Osteoblast (primary cell): ENCODE measurements at regions not wholly inside any gene's neighbourhood (a gene's known extent, or its start where the extent isn't known, plus 50 kb on each side); places are given as distances from the start of the nearest gene placed in this dataset.
A peak's percentile ranks its signal among the peaks of the same experiment; 100 is the strongest.

ENCODE experiments used
- DNase-seq: peaks from one replicate; pipeline ENCODE4 v3.0.0; 2011; ENCODE audit warnings: low spot score, mixed read lengths; ENCODE audit not compliant: insufficient read length; ENCODE audit errors: missing footprints
- H2AFZ ChIP-seq: 2 replicates; pipeline ENCODE4 v1.6.0; 2011; ENCODE audit warnings: mild to moderate bottlenecking, low read length
- H3K27ac ChIP-seq: 2 replicates; pipeline ENCODE4 v1.5.1; 2011; ENCODE audit warnings: mild to moderate bottlenecking, low read depth, low read length, moderate library complexity
- H3K27me3 ChIP-seq: 2 replicates; pipeline ENCODE4 v1.6.0; 2012; ENCODE audit warnings: mild to moderate bottlenecking, control low read depth, inconsistent platforms, low read length, moderate library complexity; ENCODE audit not compliant: insufficient read depth
- H3K36me3 ChIP-seq: 2 replicates; pipeline ENCODE4 v1.5.1; 2011; ENCODE audit warnings: mild to moderate bottlenecking, low read length, control low read depth, moderate library complexity; ENCODE audit not compliant: insufficient read depth
- H3K4me1 ChIP-seq: 2 replicates; pipeline ENCODE4 v1.5.1; 2011; ENCODE audit warnings: mild to moderate bottlenecking, low read length, control low read depth, moderate library complexity; ENCODE audit not compliant: insufficient read depth
- H3K4me2 ChIP-seq: 2 replicates; pipeline ENCODE4 v1.6.0; 2011; ENCODE audit warnings: mild to moderate bottlenecking, low read length; ENCODE audit not compliant: insufficient read depth
- H3K4me3 ChIP-seq: fragments of 200-600 bp; sonication (generic); 3 replicates; pipeline ENCODE4 v1.5.1; 2012; ENCODE audit warnings: mild to moderate bottlenecking, low read length, inconsistent platforms; ENCODE audit not compliant: insufficient read depth
- H3K79me2 ChIP-seq: 2 replicates; pipeline ENCODE4 v1.6.0; 2012; ENCODE audit warnings: mild to moderate bottlenecking, low read length, control low read depth, inconsistent platforms; ENCODE audit not compliant: insufficient read depth
- H3K9me3 ChIP-seq: 2 replicates; pipeline ENCODE4 v1.5.1; 2011; ENCODE audit warnings: low read depth, low read length, control low read depth
- H4K20me1 ChIP-seq: 2 replicates; pipeline ENCODE4 v1.6.0; 2012; ENCODE audit warnings: mild to moderate bottlenecking, low read length, control low read depth; ENCODE audit not compliant: insufficient read depth
- CTCF ChIP-seq: IDR thresholded peaks from 2 replicates; pipeline ENCODE4 v1.5.1; 2011; ENCODE audit warnings: mild to moderate bottlenecking, low read depth, low read length, moderate library complexity; ENCODE audit errors: extremely low read depth

- Histone ChIP-seq H2AFZ (peak overlapping the region; percentile 73), H3K27ac (peak overlapping the region; percentile 80)
These were observed 119.3 kb upstream of the TWIST2 start for GRCh38 chr2:238728330-238729260.

GRCh38 chr2:238729261-238729935 lies 118.5 kb upstream of the TWIST2 start:
- no peaks in the 10 kb centered on the region for H3K79me2 ChIP-seq
- TF ChIP-seq CTCF = no peak
- H3K27ac ChIP-seq = peak overlapping the region; percentile 80
- H4K20me1 ChIP-seq = no peaks in the 10 kb centered on the region
- no peaks in the 10 kb centered on the region for H3K36me3 ChIP-seq
- no peak overlapping the region for H3K4me3 ChIP-seq
- no peak for DNase-seq
- peaks cover 23% of the 10 kb centered on the region for H3K4me1 ChIP-seq
- peak overlapping the region; percentile 17 for H3K4me2 ChIP-seq
- peak overlapping the region; percentile 73 for H2AFZ ChIP-seq
- H3K27me3 ChIP-seq = peaks cover 7% of the 10 kb centered on the region
- no peaks in the 10 kb centered on the region for H3K9me3 ChIP-seq

More at GRCh38 chr2:238728330-238729260, 119.3 kb upstream of the TWIST2 start:
- Histone ChIP-seq H3K4me3 (no peak overlapping the region), H3K36me3 (no peaks in the 10 kb centered on the region), H3K9me3 (no peaks in the 10 kb centered on the region), H4K20me1 (no peaks in the 10 kb centered on the region), H3K4me1 (peaks cover 23% of the 10 kb centered on the region), H3K27me3 (peaks cover 7% of the 10 kb centered on the region), H3K79me2 (no peaks in the 10 kb centered on the region), H3K4me2 (peak overlapping the region; percentile 17)
- TF ChIP-seq CTCF = no peak
- DNase-seq = peak; percentile 82

GRCh38 chr2:238730001-238730669 lies 117.8 kb upstream of the TWIST2 start:
- H4K20me1 ChIP-seq = no peaks in the 10 kb centered on the region
- no peak for TF ChIP-seq CTCF
- no peaks in the 10 kb centered on the region for H3K79me2 ChIP-seq
- H3K4me3 ChIP-seq = no peak overlapping the region
- H3K27me3 ChIP-seq = peaks cover 2% of the 10 kb centered on the region
- no peak overlapping the region for H3K27ac ChIP-seq
- H3K4me1 ChIP-seq = peaks cover 23% of the 10 kb centered on the region
- no peaks in the 10 kb centered on the region for H3K9me3 ChIP-seq
- no peak overlapping the region for H3K4me2 ChIP-seq
- DNase-seq = no peak
- no peak overlapping the region for H2AFZ ChIP-seq
- H3K36me3 ChIP-seq = no peaks in the 10 kb centered on the region
